ENCODE measurements at regions not wholly inside any gene's neighbourhood (a gene's known extent, or its start where the extent isn't known, plus 50 kb on each side); places are given as distances from the start of the nearest gene placed in this dataset.
"Not testable (repeated sequence)": the region's sequence is repeated elsewhere in the genome, so short reads cannot be mapped to it uniquely, and the experiment has no call there.

DNA sequence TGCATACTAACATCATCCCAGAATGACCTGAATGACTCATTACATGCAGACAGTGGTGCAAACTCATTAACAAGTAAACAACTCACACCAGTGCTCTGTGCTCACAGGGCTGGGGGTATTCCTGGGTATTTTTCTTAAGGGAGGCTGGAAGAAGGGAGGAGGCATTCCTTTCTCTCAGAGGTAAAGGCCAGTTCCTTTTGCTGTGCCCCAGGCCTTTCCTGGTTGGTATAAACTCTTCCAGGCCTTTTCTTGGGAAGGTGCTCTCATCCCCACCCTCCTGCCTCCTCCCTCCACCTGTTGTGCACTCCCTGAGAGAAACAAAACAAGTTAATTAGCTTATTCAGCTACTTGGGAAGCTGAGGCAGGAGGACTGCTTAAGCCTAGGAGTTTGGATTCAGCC lies 4779.2 kb upstream of the OR11H1 start:
- H3K4me3 Mint-ChIP-seq; H3K4me1 ChIP-seq (ENCODE audit: control insufficient read depth in 2 of 2, insufficient read depth in 2 of 2, low read length in 2 of 2); H3K27me3 ChIP-seq (ENCODE audit: control insufficient read depth in 2 of 2, insufficient read depth in 2 of 2, low read length in 2 of 2); H3K36me3 Mint-ChIP-seq; intact Hi-C loops (cut with micrococcal nuclease); POLR2A ChIA-PET; H3K4me3 ChIP-seq (ENCODE audit: low read length); CTCF ChIA-PET; H3K36me3 ChIP-seq (ENCODE audit: control insufficient read depth in 2 of 3, insufficient read depth in 3 of 3, low read length in 3 of 3); H3K27me3 Mint-ChIP-seq; H3K27ac Mint-ChIP-seq; H3K27ac ChIP-seq (ENCODE audit: low read depth, low read length); H3K4me1 Mint-ChIP-seq; DNase-seq; ATAC-seq; H3K9me3 ChIP-seq (ENCODE audit: control insufficient read depth in 2 of 3, low read length in 3 of 3): not testable (repeated sequence)
- H3K9me3 Mint-ChIP-seq = peaks cover 17 to 66% (median 34%) of the 10 kb centered on the region in 11 donors

DNA sequence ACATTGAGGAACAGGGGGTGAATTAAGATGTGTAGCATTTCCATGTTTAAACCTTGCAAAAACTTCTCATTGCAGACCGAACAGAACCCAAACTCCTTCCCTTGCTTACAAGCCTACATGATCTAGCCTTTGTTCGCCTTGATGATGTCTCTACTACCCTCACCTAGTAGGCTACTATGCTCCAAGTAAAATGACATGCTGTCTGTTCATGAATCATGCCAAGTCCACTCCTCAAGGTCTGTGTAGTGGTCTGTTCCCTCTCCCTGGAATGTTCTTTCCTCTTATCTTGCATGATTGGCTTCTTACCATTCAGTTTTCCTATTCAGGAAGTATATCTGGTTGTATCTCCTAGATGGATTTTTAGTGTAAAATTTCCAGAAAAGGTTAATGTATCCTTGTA lies 4778.6 kb upstream of the OR11H1 start:
- POLR2A ChIA-PET; DNase-seq; H3K36me3 Mint-ChIP-seq; H3K27ac Mint-ChIP-seq; H3K9me3 ChIP-seq (ENCODE audit: control insufficient read depth in 2 of 3, low read length in 3 of 3); CTCF ChIA-PET; H3K4me1 ChIP-seq (ENCODE audit: control insufficient read depth in 2 of 2, insufficient read depth in 2 of 2, low read length in 2 of 2); H3K27ac ChIP-seq (ENCODE audit: low read depth, low read length); H3K27me3 Mint-ChIP-seq; intact Hi-C loops (cut with micrococcal nuclease); H3K27me3 ChIP-seq (ENCODE audit: control insufficient read depth in 2 of 2, insufficient read depth in 2 of 2, low read length in 2 of 2); H3K4me3 Mint-ChIP-seq; H3K36me3 ChIP-seq (ENCODE audit: control insufficient read depth in 2 of 3, insufficient read depth in 3 of 3, low read length in 3 of 3); H3K4me1 Mint-ChIP-seq; H3K4me3 ChIP-seq (ENCODE audit: low read length): not testable (repeated sequence)
- ATAC-seq = peak; percentile 46
- peaks cover 14 to 67% (median 34%) of the 10 kb centered on the region in 11 donors for H3K9me3 Mint-ChIP-seq

DNA sequence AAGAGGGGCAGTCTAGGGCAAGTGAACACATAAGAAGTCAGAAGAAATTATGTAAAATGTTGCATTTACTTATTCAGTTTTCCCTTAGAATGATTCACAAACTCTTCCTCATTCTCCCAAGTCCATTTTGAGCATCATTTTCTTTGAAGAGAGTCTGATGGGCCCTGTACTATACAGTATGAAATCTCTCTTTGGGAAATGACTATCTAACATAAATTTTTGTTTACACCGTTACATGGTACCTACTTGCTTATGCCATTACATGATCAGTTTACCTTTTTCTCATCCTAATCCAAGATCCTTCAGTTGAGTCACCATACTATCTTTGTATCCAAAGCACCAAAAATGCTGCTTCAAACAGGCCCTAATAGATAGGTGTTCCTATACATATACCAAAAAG lies 4774.4 kb upstream of the OR11H1 start:
- H3K27ac ChIP-seq (ENCODE audit: low read depth, low read length); H3K36me3 ChIP-seq (ENCODE audit: control insufficient read depth in 2 of 3, insufficient read depth in 3 of 3, low read length in 3 of 3); DNase-seq; H3K4me3 Mint-ChIP-seq; intact Hi-C loops (cut with micrococcal nuclease); POLR2A ChIA-PET; H3K4me1 ChIP-seq (ENCODE audit: control insufficient read depth in 2 of 2, insufficient read depth in 2 of 2, low read length in 2 of 2); H3K27me3 ChIP-seq (ENCODE audit: control insufficient read depth in 2 of 2, insufficient read depth in 2 of 2, low read length in 2 of 2); H3K36me3 Mint-ChIP-seq; H3K27ac Mint-ChIP-seq; H3K27me3 Mint-ChIP-seq; H3K4me1 Mint-ChIP-seq; H3K4me3 ChIP-seq (ENCODE audit: low read length); CTCF ChIA-PET: not testable (repeated sequence)
- peak; percentile 27 for ATAC-seq
- peaks cover 10 to 72% (median 38%) of the 10 kb centered on the region in 11 donors for H3K9me3 Mint-ChIP-seq
- H3K9me3 ChIP-seq (ENCODE audit: control insufficient read depth in 2 of 3, low read length in 3 of 3) = peaks cover 0 to 14% (median 0%) of the 10 kb centered on the region in 3 experiments

- H3K27me3 Mint-ChIP-seq; intact Hi-C loops (cut with micrococcal nuclease); H3K4me1 ChIP-seq (ENCODE audit: control insufficient read depth in 2 of 2, insufficient read depth in 2 of 2, low read length in 2 of 2); H3K36me3 Mint-ChIP-seq; H3K36me3 ChIP-seq (ENCODE audit: control insufficient read depth in 2 of 3, insufficient read depth in 3 of 3, low read length in 3 of 3); POLR2A ChIA-PET; H3K27ac ChIP-seq (ENCODE audit: low read depth, low read length); CTCF ChIA-PET; H3K4me1 Mint-ChIP-seq; ATAC-seq; H3K4me3 ChIP-seq (ENCODE audit: low read length); DNase-seq; H3K27ac Mint-ChIP-seq; H3K27me3 ChIP-seq (ENCODE audit: control insufficient read depth in 2 of 2, insufficient read depth in 2 of 2, low read length in 2 of 2); H3K4me3 Mint-ChIP-seq; H3K9me3 ChIP-seq (ENCODE audit: control insufficient read depth in 2 of 3, low read length in 3 of 3): not testable (repeated sequence)
- H3K9me3 Mint-ChIP-seq = peaks cover 6 to 64% (median 34%) of the 10 kb centered on the region in 11 donors
Measured at GRCh38 chr22:10755350-10755749, 4772.6 kb upstream of the OR11H1 start.

GRCh38 chr22:10760418-10760817 lies 4767.6 kb upstream of the OR11H1 start:
- H3K36me3 ChIP-seq (ENCODE audit: control insufficient read depth in 2 of 3, insufficient read depth in 3 of 3, low read length in 3 of 3); intact Hi-C loops (cut with micrococcal nuclease); POLR2A ChIA-PET; H3K27me3 Mint-ChIP-seq; H3K27me3 ChIP-seq (ENCODE audit: control insufficient read depth in 2 of 2, insufficient read depth in 2 of 2, low read length in 2 of 2); H3K36me3 Mint-ChIP-seq; H3K9me3 ChIP-seq (ENCODE audit: control insufficient read depth in 2 of 3, low read length in 3 of 3); H3K27ac ChIP-seq (ENCODE audit: low read depth, low read length); H3K4me3 Mint-ChIP-seq; CTCF ChIA-PET; H3K4me3 ChIP-seq (ENCODE audit: low read length); H3K4me1 ChIP-seq (ENCODE audit: control insufficient read depth in 2 of 2, insufficient read depth in 2 of 2, low read length in 2 of 2); H3K27ac Mint-ChIP-seq; H3K4me1 Mint-ChIP-seq; DNase-seq; ATAC-seq: not testable (repeated sequence)
- peaks cover 7 to 70% (median 27%) of the 10 kb centered on the region in 11 donors for H3K9me3 Mint-ChIP-seq

- H3K36me3 Mint-ChIP-seq; H3K4me3 ChIP-seq (ENCODE audit: low read length); H3K36me3 ChIP-seq (ENCODE audit: control insufficient read depth in 2 of 3, insufficient read depth in 3 of 3, low read length in 3 of 3); intact Hi-C loops (cut with micrococcal nuclease); H3K27me3 Mint-ChIP-seq; POLR2A ChIA-PET; H3K4me1 Mint-ChIP-seq; H3K27ac ChIP-seq (ENCODE audit: low read depth, low read length); DNase-seq; H3K4me1 ChIP-seq (ENCODE audit: control insufficient read depth in 2 of 2, insufficient read depth in 2 of 2, low read length in 2 of 2); H3K27ac Mint-ChIP-seq; H3K4me3 Mint-ChIP-seq; H3K27me3 ChIP-seq (ENCODE audit: control insufficient read depth in 2 of 2, insufficient read depth in 2 of 2, low read length in 2 of 2); CTCF ChIA-PET; H3K9me3 ChIP-seq (ENCODE audit: control insufficient read depth in 2 of 3, low read length in 3 of 3): not testable (repeated sequence)
- ATAC-seq = peak; percentile 27
- peaks cover 6 to 73% (median 37%) of the 10 kb centered on the region in 11 donors for H3K9me3 Mint-ChIP-seq
Measured at GRCh38 chr22:10766320-10766719, 4761.7 kb upstream of the OR11H1 start.

DNA sequence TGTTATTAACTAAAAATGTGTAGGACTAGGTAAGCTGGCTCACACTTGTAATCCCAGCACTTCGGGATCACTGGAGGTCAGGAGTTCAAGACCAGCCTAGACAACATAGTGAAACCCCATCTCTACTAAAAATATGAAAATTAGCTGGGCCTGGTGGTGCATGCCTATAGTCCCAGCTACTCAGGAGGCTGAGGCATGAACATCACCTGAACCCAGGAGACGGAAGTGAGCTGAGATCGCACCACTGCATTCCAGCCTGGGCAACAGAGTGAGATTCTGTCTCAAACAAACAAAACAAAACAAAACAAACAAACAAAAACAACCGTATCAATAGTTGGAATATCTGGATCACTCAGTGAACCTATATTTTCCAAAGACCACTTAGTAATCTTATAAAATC lies 4759.1 kb upstream of the OR11H1 start:
- H3K9me3 Mint-ChIP-seq = peaks cover 9 to 75% (median 37%) of the 10 kb centered on the region in 11 donors
- H3K9me3 ChIP-seq (ENCODE audit: control insufficient read depth in 2 of 3, low read length in 3 of 3) = peaks cover 0 to 10% (median 0%) of the 10 kb centered on the region in 3 experiments
- H3K4me3 ChIP-seq (ENCODE audit: low read length); H3K27me3 ChIP-seq (ENCODE audit: control insufficient read depth in 2 of 2, insufficient read depth in 2 of 2, low read length in 2 of 2); POLR2A ChIA-PET; H3K4me1 Mint-ChIP-seq; intact Hi-C loops (cut with micrococcal nuclease); H3K4me3 Mint-ChIP-seq; H3K36me3 ChIP-seq (ENCODE audit: control insufficient read depth in 2 of 3, insufficient read depth in 3 of 3, low read length in 3 of 3); H3K27me3 Mint-ChIP-seq; H3K27ac ChIP-seq (ENCODE audit: low read depth, low read length); H3K4me1 ChIP-seq (ENCODE audit: control insufficient read depth in 2 of 2, insufficient read depth in 2 of 2, low read length in 2 of 2); DNase-seq; CTCF ChIA-PET; H3K27ac Mint-ChIP-seq; ATAC-seq: not testable (repeated sequence)
- peaks cover 0 to 14% (median 0%) of the 10 kb centered on the region in 5 donors for H3K36me3 Mint-ChIP-seq
